GM21529 (cell line): ENCODE measurements at regions not wholly inside any gene's neighbourhood (a gene's known extent, or its start where the extent isn't known, plus 50 kb on each side); places are given as distances from the start of the nearest gene placed in this dataset.
"Not testable (repeated sequence)": the region's sequence is repeated elsewhere in the genome, so short reads cannot be mapped to it uniquely, and the experiment has no call there.

Source experiments
- ATAC-seq: cut with Tn5 transposase; IDR thresholded peaks from one replicate; pipeline ENCODE4 v1.9.1; 2021; ENCODE audit not compliant: unreplicated experiment

GRCh38 chr6:28794175-28795002 lies 129.4 kb downstream of the TRIM27 start:
- ATAC-seq, result no peak

- ATAC-seq, result not testable (repeated sequence)
These were observed 123.1 kb downstream of the TRIM27 start for GRCh38 chr6:28800647-28801046.

DNA sequence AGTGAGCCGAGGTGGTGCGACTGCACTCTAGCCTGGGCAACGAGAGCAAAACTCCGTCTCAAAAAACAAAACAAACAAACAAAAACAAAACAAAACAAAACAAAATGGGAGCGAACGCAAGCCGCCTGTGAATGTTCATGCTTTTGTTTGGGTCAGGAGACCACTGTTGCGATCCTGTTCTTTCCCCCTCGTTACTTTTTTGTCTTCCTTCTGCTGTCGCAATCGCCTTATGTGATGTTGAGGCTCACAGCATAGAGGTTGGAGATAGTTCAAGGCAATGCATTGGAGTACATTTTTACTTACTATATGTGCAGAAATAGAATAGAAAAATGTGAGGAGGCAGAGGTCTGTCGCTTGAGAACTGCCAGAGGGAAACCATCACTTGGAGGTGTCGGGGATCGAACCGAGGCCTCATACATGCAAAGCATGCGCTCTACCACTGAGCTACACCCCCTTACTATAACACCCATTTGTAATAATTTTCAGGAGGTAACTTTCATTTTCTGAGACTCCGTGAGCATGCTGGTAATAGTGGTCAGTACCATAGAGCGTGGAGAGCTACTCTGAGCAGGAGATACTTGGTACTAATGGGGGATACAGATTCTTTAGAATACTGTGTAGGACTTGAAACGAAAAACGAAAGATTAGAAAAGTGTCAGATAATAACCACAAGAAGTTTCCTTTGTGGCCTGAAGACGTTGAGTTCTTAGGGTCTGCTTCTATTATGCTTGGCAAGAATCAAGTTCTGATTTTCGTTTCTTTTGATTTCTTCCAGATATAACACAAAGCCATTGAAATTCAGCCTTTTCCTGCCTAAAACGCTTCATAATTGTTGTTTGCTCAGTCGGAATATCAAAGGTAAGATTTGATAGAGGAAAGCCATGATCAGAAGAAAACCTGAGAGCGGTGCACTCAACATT lies 121.1 kb downstream of the TRIM27 start:
- ATAC-seq, result peak; percentile 57

DNA sequence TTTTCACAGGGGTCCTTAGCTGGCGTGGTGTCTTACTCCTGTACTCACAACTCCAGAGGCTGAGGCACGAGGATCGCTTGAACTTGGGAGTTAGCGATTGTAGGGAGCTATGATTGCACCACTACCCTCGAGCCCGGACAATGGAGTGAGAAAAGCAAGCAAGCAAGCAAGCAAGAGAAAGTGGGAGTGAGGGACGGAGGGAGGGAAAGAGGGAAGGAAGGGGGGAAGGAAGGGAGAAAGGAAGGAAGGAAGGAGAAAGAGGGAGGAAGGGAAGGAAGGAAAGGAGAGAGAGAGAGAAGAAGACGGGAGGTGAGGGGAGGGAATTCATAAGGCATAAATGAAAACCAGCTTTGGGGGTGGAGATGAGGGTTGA lies 120.5 kb downstream of the TRIM27 start:
- no peak for ATAC-seq

DNA sequence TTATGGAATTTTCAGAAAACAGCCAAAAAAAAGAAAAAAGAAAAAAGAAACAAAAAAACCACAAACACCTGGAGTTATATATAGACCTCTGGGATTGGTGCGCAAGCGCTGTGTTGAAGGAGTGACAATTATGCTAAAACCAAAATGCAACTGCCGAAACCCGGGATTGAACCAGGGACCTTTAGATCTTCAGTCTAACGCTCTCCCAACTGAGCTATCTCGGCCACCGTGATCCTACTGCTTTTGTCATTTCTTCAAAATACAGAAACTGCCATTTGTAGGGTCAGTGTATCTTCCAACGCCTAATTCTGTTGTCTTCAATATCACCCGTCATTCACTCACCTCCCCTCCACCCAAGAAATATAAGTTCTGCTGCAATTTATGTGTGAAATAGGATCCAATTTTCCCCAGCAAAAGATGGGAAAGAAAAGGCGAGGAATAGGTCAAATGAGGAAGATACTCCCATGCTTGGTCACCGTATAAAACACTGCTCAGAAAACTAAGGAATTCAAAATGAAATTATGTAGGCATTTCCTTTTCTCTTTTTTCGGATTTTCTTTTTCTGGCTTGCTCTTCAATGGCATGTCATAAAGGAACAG lies 116.0 kb downstream of the TRIM27 start:
- ATAC-seq, result no peak

GRCh38 chr6:28808383-28808782 lies 115.4 kb downstream of the TRIM27 start:
- ATAC-seq, result no peak

- ATAC-seq, result no peak
These were observed 113.7 kb downstream of the TRIM27 start for GRCh38 chr6:28809947-28810658.

DNA sequence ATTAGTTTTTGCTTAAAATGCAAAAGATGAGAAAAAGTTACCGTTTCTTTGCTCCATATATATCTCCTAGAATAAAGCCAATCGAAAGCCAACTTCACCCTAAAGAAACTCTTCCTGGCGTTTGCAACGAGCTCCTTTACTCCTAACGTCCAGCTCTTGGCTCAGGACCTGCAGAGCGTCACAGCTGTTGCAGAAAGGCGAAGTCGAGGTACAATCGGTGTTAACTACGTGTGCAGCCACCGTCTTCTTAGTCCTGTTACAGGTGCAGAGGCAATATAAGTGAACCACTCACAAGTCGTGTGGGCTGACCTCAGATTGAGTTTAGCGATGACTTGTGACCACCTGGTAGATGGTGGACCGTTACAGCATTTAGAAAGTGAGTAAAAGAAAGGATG lies 113.1 kb downstream of the TRIM27 start:
- no peak for ATAC-seq

DNA sequence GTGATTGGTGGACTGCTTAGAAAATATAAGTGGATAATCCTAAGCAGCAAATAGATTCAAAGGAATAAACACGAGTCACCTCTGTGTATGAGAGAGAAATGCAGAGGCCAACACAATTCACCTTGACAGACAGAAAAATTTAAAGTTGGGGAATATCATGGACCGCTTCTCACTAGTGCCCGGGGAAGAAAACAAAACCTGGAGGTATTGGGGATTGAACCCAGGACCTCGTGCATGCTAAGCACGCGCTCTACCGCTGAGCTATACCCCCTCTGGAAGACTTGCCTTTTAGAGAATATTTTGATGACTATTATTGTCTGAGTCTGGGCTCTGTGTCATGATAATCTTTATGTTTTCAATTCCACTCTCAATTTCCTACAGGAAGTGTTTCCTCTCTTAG lies 111.9 kb downstream of the TRIM27 start:
- ATAC-seq, result no peak

GRCh38 chr6:28812778-28813569 lies 110.8 kb downstream of the TRIM27 start:
- ATAC-seq, result no peak

DNA sequence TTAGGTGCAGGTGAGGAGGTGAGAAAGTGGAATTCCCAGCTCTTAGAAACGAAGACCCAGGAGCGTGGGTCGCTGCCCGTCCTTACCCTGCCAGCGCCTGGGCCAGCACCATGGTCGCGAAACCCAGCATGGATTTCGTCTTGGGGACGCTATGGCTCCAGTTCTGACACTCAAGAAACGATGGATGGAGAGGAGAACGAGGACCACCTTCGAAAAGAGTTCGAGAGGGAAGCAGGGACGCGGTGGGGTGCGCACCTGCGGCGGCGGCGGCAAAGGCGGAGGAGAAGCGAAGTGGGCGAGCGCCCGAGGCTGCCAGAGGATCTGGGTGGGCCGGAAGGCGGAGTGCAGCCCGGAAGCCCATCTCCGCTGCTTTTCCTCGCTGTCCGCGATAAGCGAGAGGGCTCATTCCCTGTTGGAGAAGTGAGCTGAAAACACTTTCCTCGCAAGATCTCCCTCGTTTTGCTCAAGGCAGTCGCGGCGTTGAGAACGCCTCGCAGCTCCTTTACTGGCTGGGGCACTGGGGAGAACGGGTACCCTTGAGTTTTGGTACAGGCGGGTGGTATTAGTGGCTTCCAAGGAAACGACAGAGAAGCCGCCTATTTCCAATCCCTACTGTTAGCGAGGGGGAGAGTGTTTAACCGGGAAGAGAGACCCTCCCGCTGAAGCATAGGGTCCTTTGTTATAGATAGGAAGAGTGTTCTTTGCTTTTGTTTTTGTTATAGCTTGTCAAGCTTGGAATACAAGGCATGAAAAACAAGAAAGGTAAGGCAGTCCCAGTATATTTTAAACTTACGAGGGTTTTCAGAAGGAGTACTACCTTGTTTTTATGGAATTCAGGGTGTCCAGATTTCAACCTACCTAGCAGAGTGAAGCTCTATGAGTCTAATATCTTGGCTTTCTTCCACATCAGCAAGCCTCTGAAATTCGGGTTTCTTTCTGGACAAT lies 109.5 kb downstream of the TRIM27 start:
- no peak for ATAC-seq

DNA sequence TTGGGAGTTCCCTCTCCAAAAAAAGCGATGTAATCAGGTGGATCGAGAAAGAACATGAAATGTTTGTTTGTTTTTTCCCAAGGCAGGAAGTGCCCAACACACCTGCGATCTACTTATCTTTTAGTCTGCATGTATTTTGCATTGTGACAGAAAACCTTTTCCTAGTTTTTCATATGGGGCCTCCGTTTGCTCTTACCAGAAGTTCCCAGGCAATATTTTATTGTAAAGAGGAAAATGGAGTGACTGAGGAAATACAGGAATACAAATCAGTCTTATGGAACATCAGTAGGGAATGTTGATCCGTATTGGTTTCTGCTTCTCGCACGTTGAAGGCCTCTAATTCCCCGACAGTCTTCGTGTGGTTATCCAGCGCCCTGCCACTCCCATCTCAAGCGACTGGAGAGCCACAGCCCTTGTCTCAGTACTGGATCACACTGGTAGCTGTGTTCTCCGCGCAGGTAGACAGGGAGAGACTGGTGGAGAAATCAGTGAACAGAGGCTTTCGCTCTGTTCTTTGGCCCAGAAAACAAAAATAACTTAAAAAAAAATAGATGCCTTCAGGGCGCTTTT lies 107.4 kb downstream of the TRIM27 start:
- no peak for ATAC-seq

DNA sequence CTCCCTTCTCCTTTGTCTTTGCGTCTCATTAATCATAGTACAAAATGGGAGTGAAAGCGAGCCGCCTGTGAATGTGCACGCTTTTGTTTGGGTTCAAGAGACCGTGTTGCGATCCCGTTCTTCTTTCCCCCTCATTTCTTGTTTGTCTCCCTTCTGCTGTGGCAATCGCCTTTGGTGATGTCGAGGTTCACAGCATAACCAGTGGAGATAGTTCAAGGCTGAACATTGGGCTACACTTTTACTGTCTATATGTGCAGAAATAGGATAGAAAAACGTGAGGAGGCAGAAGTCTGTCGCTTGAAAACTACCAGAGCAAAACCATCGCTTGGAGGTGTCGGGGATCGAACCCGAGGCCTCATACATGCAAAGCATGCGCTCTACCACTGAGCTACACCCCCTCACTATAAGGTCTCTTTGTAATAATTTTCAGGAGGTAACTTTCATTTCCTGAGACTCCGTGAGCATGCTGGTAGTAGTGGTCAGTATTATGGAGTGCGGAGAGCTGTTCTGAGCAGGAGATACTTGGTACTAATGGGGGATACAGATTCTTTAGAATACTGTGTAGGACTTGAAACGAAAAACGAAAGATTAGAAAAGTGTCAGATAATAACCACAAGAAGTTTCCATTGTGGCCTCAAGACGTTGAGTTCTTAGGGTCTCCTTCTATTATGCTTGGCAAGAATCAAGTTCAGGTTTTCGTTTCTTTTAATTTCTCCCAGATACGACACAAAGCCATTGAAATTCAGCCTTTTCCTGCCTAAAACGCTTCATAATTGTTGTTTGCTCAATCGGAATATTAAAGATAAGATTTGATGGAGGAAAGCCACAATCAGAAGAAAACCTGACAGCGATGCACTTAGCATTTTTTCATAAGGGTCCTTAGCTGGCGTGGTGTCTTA lies 106.6 kb downstream of the TRIM27 start:
- ATAC-seq, result no peak

DNA sequence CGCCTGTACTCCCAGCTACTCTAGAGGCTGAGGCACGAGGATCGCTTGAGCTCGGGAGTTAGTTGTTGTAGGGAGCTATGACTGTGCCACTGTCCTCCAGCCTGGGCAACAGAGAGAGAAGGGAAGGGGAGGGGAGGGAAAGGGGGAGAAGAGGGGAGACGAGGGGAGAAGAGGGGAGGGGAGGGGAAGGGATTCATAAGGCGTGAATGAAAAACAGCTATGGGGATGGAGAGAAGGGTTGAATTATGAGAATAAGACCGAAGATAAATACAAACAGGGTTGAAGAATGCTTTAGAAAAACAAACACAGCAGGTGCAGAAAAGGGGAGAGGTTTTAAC lies 106.0 kb downstream of the TRIM27 start:
- ATAC-seq, result no peak

DNA sequence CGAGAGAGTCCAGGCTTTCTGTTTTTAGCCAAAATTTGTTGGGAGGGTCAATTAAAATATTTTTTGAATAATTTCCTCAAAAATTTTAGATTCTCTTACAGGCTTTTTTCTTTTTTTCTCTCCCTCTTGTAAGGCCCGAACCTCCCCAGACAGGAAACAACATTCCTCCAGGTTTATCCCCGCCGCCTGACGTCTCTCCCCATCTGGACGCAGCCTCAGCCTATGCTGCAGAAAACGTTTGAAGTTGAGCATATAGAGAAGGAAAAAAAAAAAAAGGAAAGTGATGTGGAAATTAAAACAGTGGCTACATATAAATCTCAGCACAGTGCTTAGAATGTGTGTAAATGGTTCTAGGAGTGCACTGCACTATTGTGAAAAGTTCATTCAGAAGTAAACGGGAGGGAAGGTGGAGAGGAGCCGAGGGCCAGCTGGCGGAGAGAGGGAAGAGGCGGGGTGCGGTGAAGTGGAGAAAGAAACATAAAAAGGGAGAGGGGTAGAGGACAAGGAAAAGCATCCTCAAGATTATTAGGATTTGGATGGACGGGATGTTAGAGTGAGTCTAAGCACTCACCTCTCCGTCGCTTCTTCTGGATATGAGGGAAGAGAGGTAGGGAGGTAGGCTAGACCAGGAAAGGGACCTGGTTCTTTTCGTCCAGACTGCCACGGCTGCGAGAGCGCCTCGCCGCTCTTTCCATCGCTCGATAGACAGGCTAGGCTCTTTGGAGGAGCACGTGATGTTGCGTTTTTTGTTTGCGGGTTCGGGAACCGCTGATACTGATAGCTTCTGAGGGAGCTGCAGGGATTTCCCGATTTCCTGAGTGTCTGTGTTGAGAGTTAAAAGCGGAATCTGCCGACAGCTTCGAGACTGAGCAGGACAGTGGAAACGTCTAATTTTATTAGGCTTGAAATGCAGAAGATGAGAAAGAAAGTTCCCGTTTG lies 98.7 kb downstream of the TRIM27 start:
- no peak for ATAC-seq

DNA sequence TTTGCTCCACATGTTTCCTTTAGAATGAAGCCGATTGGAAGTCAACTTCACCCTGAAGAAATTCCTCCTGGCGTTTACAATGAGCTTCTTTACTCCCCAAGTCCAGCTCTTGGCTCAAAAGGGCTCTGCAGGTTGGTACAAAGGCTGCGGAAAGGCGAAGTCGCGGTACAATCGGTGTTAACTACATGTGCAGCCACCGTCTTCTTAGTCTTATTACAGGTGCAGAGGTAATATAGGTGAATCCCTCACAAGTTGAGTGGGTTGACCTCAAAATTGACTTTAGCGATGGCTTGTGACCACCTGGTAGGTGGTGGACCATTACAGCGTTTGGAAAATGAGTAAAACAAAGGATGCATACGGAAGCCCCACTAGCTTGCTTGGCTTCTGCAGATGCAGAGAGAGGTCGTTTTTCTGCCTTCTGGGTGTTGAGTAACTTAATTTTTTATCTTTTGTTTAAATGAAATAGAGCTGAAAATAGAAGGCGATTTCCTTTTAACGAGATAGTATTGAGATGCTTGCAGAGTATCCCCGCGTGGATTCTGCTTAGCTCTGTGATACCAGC lies 98.0 kb downstream of the TRIM27 start:
- ATAC-seq, result no peak
